Osteoblast (primary cell): ENCODE measurements at regions not wholly inside any gene's neighbourhood (a gene's known extent, or its start where the extent isn't known, plus 50 kb on each side); places are given as distances from the start of the nearest gene placed in this dataset.

Experiments
- DNase-seq: peaks from one replicate; pipeline ENCODE4 v3.0.0; 2011; ENCODE audit warnings: low spot score, mixed read lengths; ENCODE audit not compliant: insufficient read length; ENCODE audit errors: missing footprints
- H2AFZ ChIP-seq: 2 replicates; pipeline ENCODE4 v1.6.0; 2011; ENCODE audit warnings: mild to moderate bottlenecking, low read length
- H3K27ac ChIP-seq: 2 replicates; pipeline ENCODE4 v1.5.1; 2011; ENCODE audit warnings: mild to moderate bottlenecking, low read depth, low read length, moderate library complexity
- H3K27me3 ChIP-seq: 2 replicates; pipeline ENCODE4 v1.6.0; 2012; ENCODE audit warnings: mild to moderate bottlenecking, control low read depth, inconsistent platforms, low read length, moderate library complexity; ENCODE audit not compliant: insufficient read depth
- H3K36me3 ChIP-seq: 2 replicates; pipeline ENCODE4 v1.5.1; 2011; ENCODE audit warnings: mild to moderate bottlenecking, low read length, control low read depth, moderate library complexity; ENCODE audit not compliant: insufficient read depth
- H3K4me1 ChIP-seq: 2 replicates; pipeline ENCODE4 v1.5.1; 2011; ENCODE audit warnings: mild to moderate bottlenecking, low read length, control low read depth, moderate library complexity; ENCODE audit not compliant: insufficient read depth
- H3K4me2 ChIP-seq: 2 replicates; pipeline ENCODE4 v1.6.0; 2011; ENCODE audit warnings: mild to moderate bottlenecking, low read length; ENCODE audit not compliant: insufficient read depth
- H3K4me3 ChIP-seq: fragments of 200-600 bp; sonication (generic); 3 replicates; pipeline ENCODE4 v1.5.1; 2012; ENCODE audit warnings: mild to moderate bottlenecking, low read length, inconsistent platforms; ENCODE audit not compliant: insufficient read depth
- H3K79me2 ChIP-seq: 2 replicates; pipeline ENCODE4 v1.6.0; 2012; ENCODE audit warnings: mild to moderate bottlenecking, low read length, control low read depth, inconsistent platforms; ENCODE audit not compliant: insufficient read depth
- H3K9me3 ChIP-seq: 2 replicates; pipeline ENCODE4 v1.5.1; 2011; ENCODE audit warnings: low read depth, low read length, control low read depth
- H4K20me1 ChIP-seq: 2 replicates; pipeline ENCODE4 v1.6.0; 2012; ENCODE audit warnings: mild to moderate bottlenecking, low read length, control low read depth; ENCODE audit not compliant: insufficient read depth
- TF ChIP-seq, protein P1 (sequence below): IDR thresholded peaks from 2 replicates; pipeline ENCODE4 v1.5.1; 2011; ENCODE audit warnings: mild to moderate bottlenecking, low read depth, low read length, moderate library complexity; ENCODE audit errors: extremely low read depth

DNA sequence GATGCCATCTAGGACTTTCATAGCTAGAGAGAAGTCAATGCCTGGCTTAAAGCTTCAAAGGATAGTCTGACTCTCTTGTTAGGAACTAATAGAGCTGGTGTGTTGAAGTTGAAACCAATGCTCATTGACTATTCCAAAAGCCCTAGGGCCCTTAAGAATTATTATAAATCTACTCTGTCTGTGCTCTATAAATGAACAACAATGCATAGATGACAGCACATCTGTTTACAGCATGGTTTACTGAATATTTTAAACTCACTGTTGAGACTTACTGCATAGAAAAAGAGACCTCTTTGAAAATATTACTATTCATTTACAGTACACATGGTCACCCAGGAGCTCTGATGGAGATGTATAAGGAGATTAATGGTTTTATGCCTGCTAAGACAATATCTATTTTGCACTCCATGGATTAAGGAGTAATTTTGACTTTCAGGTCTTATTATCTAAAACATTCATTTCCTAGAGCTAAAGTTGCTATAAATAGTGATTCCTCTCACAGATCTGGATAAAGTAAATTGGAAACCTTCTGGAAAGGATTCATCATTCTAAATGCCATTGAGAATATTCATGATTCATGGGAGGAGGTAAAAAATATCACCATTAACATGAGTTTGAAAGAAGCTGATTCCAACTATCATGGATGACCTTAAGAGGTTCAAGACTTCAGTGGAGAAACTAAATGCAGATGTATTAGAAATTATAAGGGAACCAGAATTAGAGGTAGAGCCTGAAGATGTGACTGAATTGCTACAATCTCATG is 763.5 kb upstream of the MAP3K7 start:
- TF ChIP-seq, protein P1, sequence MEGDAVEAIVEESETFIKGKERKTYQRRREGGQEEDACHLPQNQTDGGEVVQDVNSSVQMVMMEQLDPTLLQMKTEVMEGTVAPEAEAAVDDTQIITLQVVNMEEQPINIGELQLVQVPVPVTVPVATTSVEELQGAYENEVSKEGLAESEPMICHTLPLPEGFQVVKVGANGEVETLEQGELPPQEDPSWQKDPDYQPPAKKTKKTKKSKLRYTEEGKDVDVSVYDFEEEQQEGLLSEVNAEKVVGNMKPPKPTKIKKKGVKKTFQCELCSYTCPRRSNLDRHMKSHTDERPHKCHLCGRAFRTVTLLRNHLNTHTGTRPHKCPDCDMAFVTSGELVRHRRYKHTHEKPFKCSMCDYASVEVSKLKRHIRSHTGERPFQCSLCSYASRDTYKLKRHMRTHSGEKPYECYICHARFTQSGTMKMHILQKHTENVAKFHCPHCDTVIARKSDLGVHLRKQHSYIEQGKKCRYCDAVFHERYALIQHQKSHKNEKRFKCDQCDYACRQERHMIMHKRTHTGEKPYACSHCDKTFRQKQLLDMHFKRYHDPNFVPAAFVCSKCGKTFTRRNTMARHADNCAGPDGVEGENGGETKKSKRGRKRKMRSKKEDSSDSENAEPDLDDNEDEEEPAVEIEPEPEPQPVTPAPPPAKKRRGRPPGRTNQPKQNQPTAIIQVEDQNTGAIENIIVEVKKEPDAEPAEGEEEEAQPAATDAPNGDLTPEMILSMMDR: no peak
- no peak for DNase-seq
- H3K4me2 ChIP-seq: no peak overlapping the region

DNA sequence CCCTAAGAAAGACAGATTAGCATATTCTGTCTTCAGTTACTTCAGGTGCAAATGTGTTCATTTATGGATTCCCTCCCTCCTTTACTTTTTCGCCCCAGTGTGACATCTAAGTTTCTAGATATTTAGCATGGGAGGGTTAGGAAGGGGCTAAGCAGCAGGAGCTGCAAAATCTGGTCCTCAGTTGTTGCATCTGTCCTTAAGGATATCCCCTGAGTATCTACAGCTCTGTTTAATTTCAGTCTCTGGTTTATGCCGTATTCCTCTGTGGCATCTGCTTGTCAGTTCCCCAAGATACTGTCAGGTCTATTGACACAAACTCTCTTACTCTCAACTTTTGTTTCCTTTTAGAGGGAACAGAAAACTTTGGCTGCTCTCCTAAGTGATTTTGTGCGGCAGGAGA is 754.6 kb upstream of the MAP3K7 start:
- H3K4me2 ChIP-seq: no peak overlapping the region
- H3K9me3 ChIP-seq: peaks cover 6% of the 10 kb centered on the region
- TF ChIP-seq, protein P1: no peak
- no peaks in the 10 kb centered on the region for H4K20me1 ChIP-seq
- no peak overlapping the region for H2AFZ ChIP-seq
- no peak for DNase-seq
- H3K36me3 ChIP-seq: no peaks in the 10 kb centered on the region
- H3K27me3 ChIP-seq: no peaks in the 10 kb centered on the region
- no peak overlapping the region for H3K4me3 ChIP-seq
- no peaks in the 10 kb centered on the region for H3K4me1 ChIP-seq
- H3K79me2 ChIP-seq: no peaks in the 10 kb centered on the region
- no peak overlapping the region for H3K27ac ChIP-seq

More for the DNA sequence above, 763.5 kb upstream of the MAP3K7 start:
- H3K27ac ChIP-seq: no peak overlapping the region
- H3K4me1 ChIP-seq: no peaks in the 10 kb centered on the region
- H3K4me3 ChIP-seq: no peak overlapping the region
- H2AFZ ChIP-seq: no peak overlapping the region
- H3K9me3 ChIP-seq: no peaks in the 10 kb centered on the region
- no peaks in the 10 kb centered on the region for H3K79me2 ChIP-seq
- H3K36me3 ChIP-seq: no peaks in the 10 kb centered on the region
- no peaks in the 10 kb centered on the region for H4K20me1 ChIP-seq
- H3K27me3 ChIP-seq: no peaks in the 10 kb centered on the region

DNA sequence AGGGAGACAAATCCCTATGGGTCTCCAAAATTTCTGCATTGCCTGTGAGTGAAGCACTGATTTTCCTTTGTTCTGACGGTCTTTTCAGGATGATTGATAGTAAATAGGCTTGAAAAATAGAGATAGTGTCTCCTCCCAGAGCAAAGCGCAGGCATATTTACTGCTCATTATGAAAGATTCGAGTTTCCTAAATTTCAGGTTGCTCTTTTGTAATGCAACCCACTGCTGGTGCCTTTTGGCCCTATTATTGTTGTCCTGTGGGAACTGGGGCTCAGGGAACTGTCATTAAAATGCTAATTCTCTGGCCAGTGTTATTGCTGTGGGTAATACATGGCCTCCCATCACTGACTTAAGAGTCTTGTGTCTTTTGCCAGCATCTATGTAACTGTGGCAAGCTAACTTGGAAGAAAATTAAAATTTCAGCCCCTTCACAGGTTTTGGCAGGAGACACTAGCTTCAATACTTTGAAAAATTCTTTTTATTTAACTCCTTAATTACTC is 754.1 kb upstream of the MAP3K7 start:
- no peaks in the 10 kb centered on the region for H3K27me3 ChIP-seq
- H3K36me3 ChIP-seq: no peaks in the 10 kb centered on the region
- no peak overlapping the region for H2AFZ ChIP-seq
- TF ChIP-seq, protein P1: no peak
- no peaks in the 10 kb centered on the region for H4K20me1 ChIP-seq
- no peaks in the 10 kb centered on the region for H3K4me1 ChIP-seq
- H3K9me3 ChIP-seq: peaks cover 6% of the 10 kb centered on the region
- no peak overlapping the region for H3K4me2 ChIP-seq
- DNase-seq: no peak
- H3K27ac ChIP-seq: no peak overlapping the region
- H3K4me3 ChIP-seq: no peak overlapping the region
- no peaks in the 10 kb centered on the region for H3K79me2 ChIP-seq

DNA sequence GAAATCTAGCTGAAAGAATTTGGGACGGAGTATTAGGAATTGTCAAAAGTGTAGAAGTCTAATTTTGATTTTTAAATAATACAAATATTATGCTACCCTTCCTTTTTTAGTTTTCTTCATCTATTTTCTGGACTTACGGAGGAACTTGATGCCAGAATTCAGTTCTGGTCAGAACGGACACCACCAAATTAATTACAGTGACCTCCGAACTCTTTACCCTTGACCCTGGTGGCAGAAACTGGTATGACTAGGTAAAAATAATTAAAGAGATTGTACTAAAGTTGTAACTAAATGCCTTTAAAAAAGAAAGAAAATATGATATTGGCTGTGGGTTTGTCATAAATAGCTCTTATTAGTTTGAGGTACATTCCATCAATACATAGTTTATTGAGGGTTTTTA is 751.1 kb upstream of the MAP3K7 start:
- Histone ChIP-seq H2AFZ (no peak overlapping the region), H3K4me2 (no peak overlapping the region), H3K36me3 (no peaks in the 10 kb centered on the region), H3K27me3 (no peaks in the 10 kb centered on the region), H3K9me3 (peaks cover 6% of the 10 kb centered on the region), H3K27ac (no peak overlapping the region), H4K20me1 (no peaks in the 10 kb centered on the region), H3K79me2 (no peaks in the 10 kb centered on the region), H3K4me1 (no peaks in the 10 kb centered on the region), H3K4me3 (no peak overlapping the region)
- no peak for DNase-seq
- TF ChIP-seq, protein P1: no peak
